Skeletal muscle cell (primary cell): ENCODE measurements at regions not wholly inside any gene's neighbourhood (a gene's known extent, or its start where the extent isn't known, plus 50 kb on each side); places are given as distances from the start of the nearest gene placed in this dataset.

ENCODE experiments used
- DNase-seq: peaks from one replicate; pipeline ENCODE4 v3.0.0-alpha.2; 2010; ENCODE audit warnings: low read depth
- H3K4me3 ChIP-seq: 2 replicates; pipeline ENCODE4 v1.5.1; 2011; ENCODE audit warnings: low read depth, mild to moderate bottlenecking, control low read depth, low read length, moderate library complexity

- no peak overlapping the region for H3K4me3 ChIP-seq
- DNase-seq = no peak
Measured at GRCh38 chr14:22463763-22464173, 125.3 kb downstream of the DAD1 start.

- DNase-seq = no peak
- no peak overlapping the region for H3K4me3 ChIP-seq
Measured at GRCh38 chr14:22462923-22463322, 126.1 kb downstream of the DAD1 start.

- DNase-seq = no peak
- no peak overlapping the region for H3K4me3 ChIP-seq
Measured at GRCh38 chr14:22460461-22461195, 128.4 kb downstream of the DAD1 start.

GRCh38 chr14:22458737-22459136, 130.3 kb downstream of the DAD1 start:
- H3K4me3 ChIP-seq = no peak overlapping the region
- no peak for DNase-seq

- no peak overlapping the region for H3K4me3 ChIP-seq
- no peak for DNase-seq
Measured at GRCh38 chr14:22456998-22457594, 131.9 kb downstream of the DAD1 start.

GRCh38 chr14:22456421-22456820, 132.6 kb downstream of the DAD1 start:
- H3K4me3 ChIP-seq = no peak overlapping the region
- DNase-seq = no peak

- DNase-seq = no peak
- H3K4me3 ChIP-seq = no peak overlapping the region
Measured at GRCh38 chr14:22452330-22452729, 136.7 kb downstream of the DAD1 start.

- no peak for DNase-seq
Measured at GRCh38 chr14:22450266-22450665, 138.8 kb downstream of the DAD1 start.

GRCh38 chr14:22449600-22449905, 139.5 kb downstream of the DAD1 start:
- no peak for DNase-seq

More at GRCh38 chr14:22450266-22450665, 138.8 kb downstream of the DAD1 start:
- H3K4me3 ChIP-seq = no peak overlapping the region

GRCh38 chr14:22448905-22449599, 140.0 kb downstream of the DAD1 start:
- no peak for DNase-seq
- H3K4me3 ChIP-seq = no peak overlapping the region

More at GRCh38 chr14:22449600-22449905, 139.5 kb downstream of the DAD1 start:
- H3K4me3 ChIP-seq = no peak overlapping the region

GRCh38 chr14:22448035-22448904, 140.8 kb downstream of the DAD1 start:
- no peak overlapping the region for H3K4me3 ChIP-seq
- no peak for DNase-seq

GRCh38 chr14:22438742-22439141, 150.3 kb downstream of the DAD1 start:
- no peak for DNase-seq
- H3K4me3 ChIP-seq = no peak overlapping the region

GRCh38 chr14:22434901-22435550, 154.0 kb downstream of the DAD1 start:
- no peak for DNase-seq
- H3K4me3 ChIP-seq = no peak overlapping the region

- DNase-seq = no peak
- H3K4me3 ChIP-seq = no peak overlapping the region
Measured at GRCh38 chr14:22434030-22434429, 155.0 kb downstream of the DAD1 start.

- DNase-seq = no peak
- no peak overlapping the region for H3K4me3 ChIP-seq
Measured at GRCh38 chr14:22433069-22433468, 156.0 kb downstream of the DAD1 start.

GRCh38 chr14:22432348-22432976, 156.6 kb downstream of the DAD1 start:
- no peak overlapping the region for H3K4me3 ChIP-seq
- DNase-seq = peak; percentile 84

- no peak overlapping the region for H3K4me3 ChIP-seq
- no peak for DNase-seq
Measured at GRCh38 chr14:22429546-22430294, 159.3 kb downstream of the DAD1 start.

GRCh38 chr14:22428700-22429291, 160.2 kb downstream of the DAD1 start:
- no peak overlapping the region for H3K4me3 ChIP-seq
- no peak for DNase-seq
